ENCODE measurements at regions not wholly inside any gene's neighbourhood (a gene's known extent, or its start where the extent isn't known, plus 50 kb on each side); places are given as distances from the start of the nearest gene placed in this dataset.

DNA sequence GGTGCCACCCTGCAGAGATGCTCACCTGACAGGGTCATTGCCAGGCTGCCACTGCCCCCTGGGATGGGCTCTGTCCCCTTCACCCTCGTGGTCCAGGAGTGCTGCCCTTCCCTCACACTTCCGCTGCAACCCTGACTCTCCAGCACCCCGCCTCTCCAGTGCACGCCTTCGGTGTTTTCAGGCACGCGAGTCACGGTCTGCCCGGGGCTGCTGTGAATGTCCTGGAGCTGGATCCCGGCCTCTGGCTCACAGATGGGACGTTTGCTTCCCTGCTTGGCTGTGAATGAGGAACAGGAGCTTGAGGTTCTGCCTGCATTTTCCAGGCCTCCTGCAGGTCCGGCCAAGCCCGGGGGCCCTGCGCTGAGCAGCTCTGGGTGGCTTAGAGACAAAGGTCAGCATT lies 343.4 kb downstream of the SMOC2 start:
- TF ChIP-seq, protein P1, sequence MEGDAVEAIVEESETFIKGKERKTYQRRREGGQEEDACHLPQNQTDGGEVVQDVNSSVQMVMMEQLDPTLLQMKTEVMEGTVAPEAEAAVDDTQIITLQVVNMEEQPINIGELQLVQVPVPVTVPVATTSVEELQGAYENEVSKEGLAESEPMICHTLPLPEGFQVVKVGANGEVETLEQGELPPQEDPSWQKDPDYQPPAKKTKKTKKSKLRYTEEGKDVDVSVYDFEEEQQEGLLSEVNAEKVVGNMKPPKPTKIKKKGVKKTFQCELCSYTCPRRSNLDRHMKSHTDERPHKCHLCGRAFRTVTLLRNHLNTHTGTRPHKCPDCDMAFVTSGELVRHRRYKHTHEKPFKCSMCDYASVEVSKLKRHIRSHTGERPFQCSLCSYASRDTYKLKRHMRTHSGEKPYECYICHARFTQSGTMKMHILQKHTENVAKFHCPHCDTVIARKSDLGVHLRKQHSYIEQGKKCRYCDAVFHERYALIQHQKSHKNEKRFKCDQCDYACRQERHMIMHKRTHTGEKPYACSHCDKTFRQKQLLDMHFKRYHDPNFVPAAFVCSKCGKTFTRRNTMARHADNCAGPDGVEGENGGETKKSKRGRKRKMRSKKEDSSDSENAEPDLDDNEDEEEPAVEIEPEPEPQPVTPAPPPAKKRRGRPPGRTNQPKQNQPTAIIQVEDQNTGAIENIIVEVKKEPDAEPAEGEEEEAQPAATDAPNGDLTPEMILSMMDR (IDR thresholded peaks at IDR 0.05; ENCODE audit: unreplicated experiment) = no peak
- Mint-ChIP-seq H3K4me3 (no peak overlapping the region), H3K4me1 (peaks cover 30% of the 10 kb centered on the region), H3K36me3 (peaks cover 2% of the 10 kb centered on the region), H3K9me3 (peaks cover 14% of the 10 kb centered on the region), H3K27ac (no peak overlapping the region), H3K27me3 (ENCODE audit: low read depth) (no peaks in the 10 kb centered on the region)
- DNase-seq (ENCODE audit: low spot score in 2 of 2, unreplicated experiment in 2 of 2) = no peak

DNA sequence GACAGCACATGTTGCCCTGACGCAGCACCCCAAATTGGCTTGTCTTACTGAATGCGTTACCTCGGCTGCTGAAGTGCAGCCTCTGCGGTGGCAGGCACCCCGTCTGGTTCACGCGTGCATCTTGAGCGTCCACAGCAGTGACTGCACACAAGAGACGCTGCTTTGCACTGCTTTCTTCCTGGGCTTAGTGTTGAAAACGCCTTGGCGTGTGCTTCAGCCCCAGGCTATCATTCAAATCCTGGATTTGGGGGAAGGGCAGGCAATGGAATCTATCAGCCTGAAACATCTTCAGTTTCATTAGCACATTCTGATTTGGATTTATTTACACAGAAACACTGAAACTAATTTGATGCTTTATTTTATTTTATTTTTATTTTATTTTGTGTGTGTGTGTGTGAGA lies 342.7 kb downstream of the SMOC2 start:
- peaks cover 33% of the 10 kb centered on the region for H3K4me1 Mint-ChIP-seq
- H3K36me3 Mint-ChIP-seq = peaks cover 2% of the 10 kb centered on the region
- H3K27ac Mint-ChIP-seq = no peak overlapping the region
- peaks cover 14% of the 10 kb centered on the region for H3K9me3 Mint-ChIP-seq
- DNase-seq (ENCODE audit: low spot score in 2 of 2, unreplicated experiment in 2 of 2) = no peak
- H3K4me3 Mint-ChIP-seq = no peak overlapping the region
- TF ChIP-seq, protein P1 (IDR thresholded peaks at IDR 0.05; ENCODE audit: unreplicated experiment) = no peak
- H3K27me3 Mint-ChIP-seq (ENCODE audit: low read depth) = no peaks in the 10 kb centered on the region

DNA sequence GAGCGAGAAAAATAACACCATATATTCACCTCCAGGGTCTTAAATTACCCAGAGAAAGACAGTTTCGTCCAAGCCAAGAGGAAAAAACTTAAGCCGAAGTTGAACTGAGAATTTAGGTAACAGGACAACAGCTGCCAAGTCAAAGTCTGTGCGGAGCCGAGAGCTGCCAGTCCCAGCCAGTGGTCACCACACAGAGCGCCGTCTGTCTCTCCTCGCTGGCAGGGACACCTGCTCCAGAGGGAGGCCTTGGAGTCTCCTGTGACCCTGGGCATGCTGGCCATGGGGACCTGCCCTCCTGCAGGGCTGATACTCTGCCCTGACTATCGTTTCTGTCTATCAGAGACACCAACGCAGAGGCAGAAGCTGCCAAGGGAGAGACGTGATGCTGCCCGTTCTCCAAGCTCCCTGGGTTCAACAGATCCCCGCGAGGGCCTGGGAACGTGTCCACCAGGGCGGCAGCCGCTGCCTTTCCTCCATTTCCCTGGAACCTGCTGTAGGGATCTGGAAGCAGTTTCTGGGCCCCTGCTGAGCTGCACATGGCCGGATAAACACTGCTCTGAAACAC lies 341.3 kb downstream of the SMOC2 start:
- Mint-ChIP-seq H3K36me3 (no peaks in the 10 kb centered on the region), H3K27me3 (ENCODE audit: low read depth) (no peaks in the 10 kb centered on the region), H3K27ac (no peak overlapping the region), H3K4me3 (no peak overlapping the region), H3K9me3 (peaks cover 5% of the 10 kb centered on the region), H3K4me1 (peaks cover 47% of the 10 kb centered on the region)
- no peak for DNase-seq (ENCODE audit: low spot score in 2 of 2, unreplicated experiment in 2 of 2)
- TF ChIP-seq, protein P1 (IDR thresholded peaks at IDR 0.05; ENCODE audit: unreplicated experiment) = no peak

DNA sequence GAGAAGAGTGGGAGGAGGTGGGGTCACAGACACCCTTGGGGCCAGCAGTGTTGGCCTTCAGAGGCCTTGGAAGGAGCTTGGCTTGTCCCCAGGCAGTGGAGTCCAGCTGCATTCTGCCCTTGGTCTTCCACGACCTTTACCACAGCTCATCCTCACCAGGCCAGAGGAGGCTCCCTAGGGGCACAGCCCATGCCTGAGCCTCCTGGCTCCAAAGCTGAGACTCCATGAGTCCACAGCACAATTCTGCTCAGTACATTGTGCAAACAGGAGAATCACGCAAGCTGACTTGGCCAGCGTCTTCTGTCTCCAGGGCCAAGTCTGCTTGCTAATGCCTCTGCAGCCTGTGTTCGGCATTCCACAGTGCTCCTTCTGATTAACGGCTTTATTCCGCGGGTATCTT lies 337.2 kb downstream of the SMOC2 start:
- H3K27me3 Mint-ChIP-seq (ENCODE audit: low read depth) = no peaks in the 10 kb centered on the region
- H3K36me3 Mint-ChIP-seq = peaks cover 13% of the 10 kb centered on the region
- no peak for DNase-seq (ENCODE audit: low spot score in 2 of 2, unreplicated experiment in 2 of 2)
- TF ChIP-seq, protein P1 (IDR thresholded peaks at IDR 0.05; ENCODE audit: unreplicated experiment) = no peak
- peaks cover 32% of the 10 kb centered on the region for H3K4me1 Mint-ChIP-seq
- no peak overlapping the region for H3K4me3 Mint-ChIP-seq
- peaks cover 31% of the 10 kb centered on the region for H3K9me3 Mint-ChIP-seq
- peak overlapping the region; percentile 54 for H3K27ac Mint-ChIP-seq

DNA sequence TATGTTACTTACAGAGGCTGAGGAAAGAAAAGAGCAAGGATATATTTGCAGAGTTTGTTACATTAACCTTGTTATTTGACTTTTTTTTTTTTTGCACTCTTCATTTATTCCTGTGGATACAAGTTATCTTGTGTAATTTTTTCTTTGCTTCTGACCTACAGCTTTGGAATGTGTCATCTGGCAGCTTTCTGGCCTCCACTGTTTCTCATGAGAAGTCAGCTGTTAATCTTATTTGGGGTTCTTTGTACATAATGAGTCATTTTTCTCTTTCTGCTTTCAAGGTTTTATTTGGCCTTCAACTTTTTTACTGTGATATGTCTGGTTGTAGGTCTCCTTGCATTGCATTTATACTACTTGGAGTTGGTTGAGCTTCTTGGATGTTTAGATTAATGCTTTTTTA lies 333.4 kb downstream of the SMOC2 start:
- H3K9me3 Mint-ChIP-seq = peaks cover 42% of the 10 kb centered on the region
- no peaks in the 10 kb centered on the region for H3K27me3 Mint-ChIP-seq (ENCODE audit: low read depth)
- no peak overlapping the region for H3K27ac Mint-ChIP-seq
- no peak for DNase-seq (ENCODE audit: low spot score in 2 of 2, unreplicated experiment in 2 of 2)
- peaks cover 19% of the 10 kb centered on the region for H3K4me1 Mint-ChIP-seq
- no peak overlapping the region for H3K4me3 Mint-ChIP-seq
- TF ChIP-seq, protein P1 (IDR thresholded peaks at IDR 0.05; ENCODE audit: unreplicated experiment) = no peak
- peaks cover 17% of the 10 kb centered on the region for H3K36me3 Mint-ChIP-seq

DNA sequence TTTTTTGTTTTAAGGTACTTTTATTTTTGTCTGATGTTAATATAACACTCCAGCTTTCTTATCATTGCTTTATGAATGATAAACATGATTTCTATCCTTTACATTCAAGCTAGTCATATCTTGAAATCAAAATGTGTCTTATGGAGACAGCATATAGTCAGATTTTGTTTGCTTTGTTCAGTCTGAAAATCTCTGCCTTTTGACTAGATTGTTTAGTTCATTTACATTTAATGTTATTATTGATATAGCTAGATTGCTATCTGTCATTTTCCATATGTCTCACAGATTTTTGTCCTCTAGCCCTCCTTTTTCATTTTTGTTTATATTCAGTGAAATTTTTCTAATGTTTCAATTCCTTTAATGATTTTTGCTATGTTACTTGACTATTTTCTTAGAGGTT lies 332.8 kb downstream of the SMOC2 start:
- Mint-ChIP-seq H3K4me3 (no peak overlapping the region), H3K27me3 (ENCODE audit: low read depth) (no peaks in the 10 kb centered on the region), H3K36me3 (peaks cover 17% of the 10 kb centered on the region), H3K4me1 (peaks cover 17% of the 10 kb centered on the region), H3K27ac (no peak overlapping the region), H3K9me3 (peaks cover 46% of the 10 kb centered on the region)
- no peak for DNase-seq (ENCODE audit: low spot score in 2 of 2, unreplicated experiment in 2 of 2)
- TF ChIP-seq, protein P1 (IDR thresholded peaks at IDR 0.05; ENCODE audit: unreplicated experiment) = no peak
